GM21423 (cell line): ENCODE measurements at regions not wholly inside any gene's neighbourhood (a gene's known extent, or its start where the extent isn't known, plus 50 kb on each side); places are given as distances from the start of the nearest gene placed in this dataset.

Source experiments
- ATAC-seq: cut with Tn5 transposase; IDR thresholded peaks from one replicate; pipeline ENCODE4 v1.9.1; 2021; ENCODE audit warnings: mild to moderate bottlenecking, moderate library complexity; ENCODE audit not compliant: unreplicated experiment

DNA sequence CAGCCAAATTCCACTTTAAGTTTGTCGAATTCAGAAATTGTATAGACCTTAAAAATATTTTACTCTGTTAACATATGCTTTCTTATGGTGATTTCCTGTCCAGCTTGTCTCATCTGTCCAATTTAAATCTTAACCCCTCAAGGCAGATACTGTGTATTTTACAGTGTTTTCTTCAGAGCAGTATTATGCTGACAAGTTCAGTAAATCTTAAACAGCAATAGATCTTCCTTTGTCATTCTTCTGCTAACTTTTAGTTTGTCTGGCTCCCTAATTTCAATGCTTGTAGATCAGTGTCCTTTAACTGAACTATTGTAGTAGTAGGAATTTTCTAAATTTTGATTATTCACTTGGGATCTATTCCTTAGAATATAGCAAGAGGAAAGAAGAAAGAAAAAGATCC, 52.8 kb upstream of the MEIS1 start:
- ATAC-seq = no peak

DNA sequence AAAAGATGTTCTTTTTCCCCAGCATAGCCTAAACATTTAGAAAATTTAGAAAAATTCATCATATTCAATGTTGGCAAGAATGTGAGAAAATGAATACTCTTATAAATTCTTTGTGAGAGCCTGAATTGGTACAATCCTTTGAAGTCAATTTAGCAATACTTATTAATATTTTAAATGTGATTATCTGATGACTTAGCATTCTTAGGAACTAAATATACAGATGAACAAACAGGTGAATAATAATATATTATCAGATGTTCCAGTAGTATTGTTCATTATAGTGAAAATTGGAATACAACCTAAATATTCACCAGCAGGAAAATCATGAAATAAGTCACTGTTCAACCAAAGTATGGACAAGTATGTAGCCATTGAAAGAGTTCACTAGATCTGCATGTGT, 55.5 kb upstream of the MEIS1 start:
- ATAC-seq = no peak

DNA sequence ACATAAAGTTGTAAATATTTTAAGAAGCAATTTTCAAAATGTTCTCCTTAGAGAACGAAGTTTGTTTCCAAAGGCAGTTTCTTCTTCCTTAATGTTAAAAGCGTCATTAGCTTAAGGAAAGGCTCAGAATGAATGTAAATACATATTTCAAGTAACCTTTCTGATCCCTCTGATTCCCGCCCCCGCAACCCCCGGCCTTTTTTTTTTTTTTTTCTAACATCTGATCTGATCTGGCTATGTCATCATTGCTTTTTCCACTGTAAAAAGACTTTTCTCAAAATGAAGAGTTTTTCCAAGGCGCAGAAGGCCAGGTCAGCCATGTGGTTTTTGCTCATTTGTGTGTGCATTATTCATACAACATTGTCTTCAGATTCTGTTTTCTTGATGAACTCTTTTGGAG, 57.1 kb upstream of the MEIS1 start:
- no peak for ATAC-seq

DNA sequence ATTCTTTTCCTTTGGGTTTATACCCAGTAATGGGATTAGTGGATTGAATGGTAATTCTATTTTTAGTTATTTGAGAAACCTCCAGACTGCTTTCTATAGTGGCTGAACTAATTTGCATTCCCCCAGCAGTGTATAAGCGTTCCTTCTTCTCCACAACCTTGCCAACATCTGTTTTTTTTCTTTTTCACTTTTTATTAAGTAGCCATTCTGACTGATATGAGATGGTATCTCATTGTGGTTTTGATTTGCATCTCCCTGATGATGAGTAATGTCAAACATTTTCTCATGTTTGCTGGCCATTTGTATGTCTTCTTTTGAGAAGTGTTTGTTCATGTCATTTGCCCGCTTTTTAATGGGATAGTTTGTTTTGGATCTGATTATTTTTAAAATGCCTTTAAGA, 64.1 kb upstream of the MEIS1 start:
- no peak for ATAC-seq

DNA sequence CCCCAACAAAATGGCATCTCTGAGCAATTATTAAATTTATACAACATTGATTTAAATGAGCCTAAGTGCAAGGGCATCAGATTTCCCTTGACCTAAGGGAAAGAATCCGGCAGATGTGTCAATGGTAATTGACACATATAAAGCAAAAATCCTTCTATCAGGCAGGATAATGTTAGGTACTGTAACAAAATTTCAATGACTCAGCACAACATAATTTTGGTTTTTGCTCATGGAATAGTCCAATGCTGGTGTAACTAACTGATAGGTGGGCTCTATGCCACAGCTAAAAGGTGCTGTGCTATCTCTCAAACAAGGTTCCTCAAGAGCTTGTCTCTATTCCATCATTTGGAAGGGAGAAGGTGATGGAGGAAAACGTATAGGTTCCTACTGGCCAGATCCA, 68.3 kb upstream of the MEIS1 start:
- no peak for ATAC-seq

DNA sequence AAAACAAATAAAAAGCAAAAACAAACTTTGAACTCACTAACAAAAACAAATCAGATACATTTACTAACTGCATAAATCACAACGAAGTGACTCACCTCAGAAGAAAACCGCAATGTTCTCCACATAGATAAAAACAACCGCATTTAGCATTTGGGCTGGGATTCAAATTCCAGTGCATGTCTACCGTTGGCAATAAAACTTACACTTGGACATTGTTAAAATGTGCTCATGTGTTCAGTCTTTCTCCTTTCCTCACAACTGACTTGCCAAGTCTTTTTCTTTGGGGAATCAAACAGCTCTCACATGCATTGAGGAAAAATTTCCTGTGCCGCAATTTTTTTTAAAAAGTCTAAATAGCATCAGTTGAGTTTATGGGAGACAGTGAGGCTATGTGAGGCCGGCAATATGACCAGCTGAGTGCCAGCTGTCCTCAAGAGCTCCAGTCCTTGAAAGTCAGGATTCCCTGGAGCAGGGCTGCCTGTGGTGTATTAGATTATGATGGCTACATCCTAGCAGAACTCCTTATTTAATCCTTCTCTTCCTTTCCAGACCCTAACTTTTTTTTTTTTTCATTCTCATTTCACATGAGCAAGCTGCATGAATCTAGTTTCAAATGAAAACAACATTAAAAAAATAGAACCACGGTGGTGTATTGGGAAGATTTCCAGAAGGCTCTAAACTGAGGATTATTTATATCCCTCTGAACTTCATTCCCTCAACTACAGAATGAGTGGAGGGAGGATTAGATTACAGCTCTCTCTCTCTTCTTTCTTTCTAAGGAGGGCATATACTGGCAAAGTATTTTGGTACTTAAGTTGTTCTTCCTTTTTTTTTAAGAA, 70.2 kb upstream of the MEIS1 start:
- ATAC-seq = no peak

DNA sequence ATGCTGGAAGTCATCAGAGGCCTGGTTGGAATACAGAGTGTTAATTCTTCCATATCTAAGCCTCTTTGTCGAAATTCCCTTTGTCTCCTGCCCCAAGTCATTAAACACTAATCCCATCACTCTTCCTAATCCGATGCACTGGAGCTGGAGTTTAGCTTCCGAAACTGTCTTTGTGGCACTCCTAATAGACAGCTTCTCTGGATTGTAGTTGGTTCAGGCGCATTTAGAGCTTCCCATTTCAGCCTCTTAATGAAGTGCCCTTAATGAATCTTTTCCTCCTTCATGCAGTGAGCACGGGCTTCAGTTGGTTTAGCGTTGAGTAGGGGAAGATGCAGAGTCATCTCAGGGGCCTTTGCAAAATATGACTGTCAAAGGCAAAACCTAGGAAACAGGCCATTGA, 72.2 kb upstream of the MEIS1 start:
- ATAC-seq = no peak

DNA sequence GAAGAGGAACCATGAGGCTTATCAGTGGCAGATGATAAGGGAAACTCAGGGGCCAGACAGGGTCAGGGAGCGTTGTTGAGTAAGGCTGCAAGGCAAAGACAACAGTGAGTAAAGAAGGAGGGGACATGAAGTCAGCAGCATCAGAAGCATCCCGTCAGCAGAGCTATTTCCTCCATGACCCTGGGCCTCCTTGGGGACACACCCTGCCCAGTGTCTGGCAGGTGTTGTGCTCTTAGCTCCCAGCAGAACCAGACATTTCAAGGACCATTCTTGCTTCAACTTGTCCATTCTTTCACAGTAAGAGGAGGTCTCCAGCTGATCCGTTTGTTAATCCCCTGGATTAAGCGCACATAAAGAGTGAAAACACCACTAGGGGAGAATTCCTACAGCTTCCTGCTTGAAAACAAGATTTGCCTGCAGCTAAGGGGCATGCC, 88.7 kb upstream of the MEIS1 start:
- ATAC-seq = no peak

DNA sequence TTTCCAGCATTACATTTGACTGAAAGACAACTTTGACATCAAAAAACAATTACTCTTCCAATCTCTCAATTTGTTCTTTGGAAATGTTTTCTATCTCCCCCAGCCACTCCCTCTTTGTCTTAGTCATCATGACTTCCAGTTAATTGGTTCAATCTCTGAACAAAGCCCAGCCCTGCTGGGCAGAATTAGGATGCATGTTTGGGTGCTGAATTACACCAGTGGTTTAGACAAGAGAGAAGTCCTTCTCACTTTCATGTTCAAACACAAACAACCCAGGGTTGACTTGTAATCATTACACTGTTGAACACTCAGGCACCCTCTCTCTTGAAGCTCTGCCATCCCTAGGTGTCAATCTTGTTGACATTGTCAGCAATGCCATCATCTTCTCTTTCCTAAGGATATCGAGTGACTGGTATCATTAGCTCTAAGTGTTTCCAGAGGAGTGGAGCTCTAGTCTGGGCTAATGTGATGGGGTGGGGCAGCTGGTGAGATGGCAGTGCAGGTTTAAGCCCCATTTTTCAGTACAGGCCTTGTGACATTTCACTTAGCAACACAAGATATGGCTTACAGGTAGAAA, 90.8 kb upstream of the MEIS1 start:
- ATAC-seq = no peak

DNA sequence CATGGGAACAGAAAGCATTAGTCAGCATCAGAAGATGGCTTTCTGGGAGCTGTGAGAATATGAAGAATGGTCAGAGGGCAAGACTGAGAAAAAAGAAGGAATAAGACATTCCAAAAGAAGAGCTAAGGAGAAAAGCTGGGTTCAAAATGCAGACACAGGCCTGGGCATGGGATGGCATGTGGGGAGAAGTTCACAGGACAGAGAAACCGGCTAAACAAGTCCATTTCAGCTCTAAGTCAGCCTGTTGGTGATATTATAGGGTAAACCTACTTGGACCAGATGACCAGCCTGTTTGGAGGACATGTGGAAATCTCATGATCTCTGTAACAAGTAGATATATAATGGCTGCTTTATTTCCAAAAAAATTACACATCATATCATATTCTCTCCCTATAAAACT, 91.7 kb upstream of the MEIS1 start:
- ATAC-seq = no peak

DNA sequence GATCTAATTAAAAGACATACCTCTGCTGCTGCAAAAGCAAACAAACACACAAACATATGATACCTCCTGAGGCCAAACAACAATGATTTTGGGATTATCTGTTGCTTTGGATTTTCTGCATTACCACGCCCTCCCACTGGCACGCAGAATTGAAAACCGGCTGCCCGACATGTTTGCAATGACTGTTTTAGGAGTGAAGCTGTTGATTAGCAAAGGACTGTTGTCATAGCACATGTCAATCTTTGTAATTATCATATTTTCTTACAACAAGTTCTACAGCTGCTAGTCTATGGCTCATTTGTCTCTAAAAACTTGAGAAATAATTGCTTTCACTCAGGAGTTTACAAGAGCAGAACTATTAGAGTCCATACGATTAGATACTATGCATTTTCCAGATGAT, 94.4 kb upstream of the MEIS1 start:
- no peak for ATAC-seq

DNA sequence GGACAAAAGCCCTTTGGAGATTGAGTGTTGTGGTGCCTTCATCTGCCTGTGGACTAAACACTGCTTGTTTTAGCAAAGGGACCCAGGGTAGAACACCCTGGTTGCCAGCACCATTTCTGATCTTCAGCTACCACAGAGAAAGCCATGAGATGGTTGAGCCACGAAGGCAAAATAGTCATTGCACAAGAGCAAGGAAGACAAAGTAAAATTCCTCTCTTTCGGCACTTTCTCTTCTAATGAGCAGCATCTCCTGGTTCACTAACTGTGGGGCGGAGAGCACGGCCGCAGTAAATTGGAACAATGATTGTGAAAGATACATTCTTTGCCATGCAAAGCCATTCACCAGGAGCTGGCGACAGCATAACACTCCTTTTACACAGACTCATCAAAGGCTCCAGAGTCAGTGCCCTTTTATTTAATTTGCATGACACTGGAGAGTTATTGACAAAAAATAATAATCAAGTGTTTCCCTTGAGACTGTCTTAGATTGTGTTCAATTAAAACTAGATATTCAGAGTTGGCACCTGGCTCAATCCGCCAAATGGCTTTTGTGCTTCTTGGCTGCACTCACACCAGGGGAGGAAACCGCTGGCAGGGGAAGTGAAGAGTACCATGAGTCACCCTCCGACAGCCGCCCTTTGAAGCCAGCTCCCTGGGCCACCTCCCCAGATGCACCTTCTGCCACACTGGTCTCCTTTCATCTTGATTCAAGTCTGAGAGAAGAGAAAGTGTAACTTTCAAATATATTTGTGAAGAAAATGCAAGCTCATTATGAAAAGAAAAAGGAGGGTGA, 100.5 kb upstream of the MEIS1 start:
- ATAC-seq = no peak

DNA sequence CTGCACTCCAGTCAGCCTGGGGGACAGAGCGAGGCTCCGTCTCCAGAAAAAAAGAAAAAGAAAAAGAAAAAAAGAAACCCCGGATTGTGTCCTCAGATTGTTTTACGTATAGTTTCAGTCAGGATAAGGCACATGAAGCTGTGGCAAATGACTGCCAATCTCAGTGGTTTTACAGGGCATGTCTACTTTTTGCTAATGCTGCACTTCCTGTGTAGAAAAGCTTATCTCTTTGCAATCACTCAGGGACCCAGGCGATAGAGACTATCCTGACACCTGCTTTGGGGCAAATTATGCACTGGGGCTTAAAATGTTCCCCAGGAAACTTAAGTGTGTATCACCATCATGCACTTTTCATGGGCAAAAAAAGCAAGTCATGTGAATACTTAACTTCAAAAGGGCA, 103.7 kb upstream of the MEIS1 start:
- no peak for ATAC-seq

DNA sequence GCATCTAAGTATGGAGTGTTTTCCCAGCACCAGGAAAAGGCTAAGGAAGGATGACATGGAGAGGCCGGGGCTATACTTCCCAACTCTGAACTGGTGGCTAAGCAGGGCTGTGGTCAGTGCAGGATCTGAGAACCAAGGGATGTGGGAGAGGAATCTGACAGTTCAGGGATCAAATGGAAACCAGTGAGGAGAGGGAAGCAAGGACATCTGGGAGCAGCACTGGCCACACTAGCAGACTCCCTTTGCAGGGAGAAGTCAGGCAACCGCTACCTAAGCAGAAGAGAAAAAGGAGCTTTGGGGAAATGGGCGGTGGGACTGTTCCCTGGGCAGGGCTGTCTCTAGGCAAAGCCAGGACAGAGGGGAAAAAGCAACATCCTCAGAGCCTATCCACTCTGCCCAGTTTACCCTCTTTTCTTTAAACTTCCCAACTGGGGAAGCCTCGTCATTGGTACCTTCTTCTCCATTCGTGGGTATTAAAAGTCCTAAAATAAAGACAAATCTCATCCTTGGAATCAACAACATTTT, 105.8 kb upstream of the MEIS1 start:
- no peak for ATAC-seq

DNA sequence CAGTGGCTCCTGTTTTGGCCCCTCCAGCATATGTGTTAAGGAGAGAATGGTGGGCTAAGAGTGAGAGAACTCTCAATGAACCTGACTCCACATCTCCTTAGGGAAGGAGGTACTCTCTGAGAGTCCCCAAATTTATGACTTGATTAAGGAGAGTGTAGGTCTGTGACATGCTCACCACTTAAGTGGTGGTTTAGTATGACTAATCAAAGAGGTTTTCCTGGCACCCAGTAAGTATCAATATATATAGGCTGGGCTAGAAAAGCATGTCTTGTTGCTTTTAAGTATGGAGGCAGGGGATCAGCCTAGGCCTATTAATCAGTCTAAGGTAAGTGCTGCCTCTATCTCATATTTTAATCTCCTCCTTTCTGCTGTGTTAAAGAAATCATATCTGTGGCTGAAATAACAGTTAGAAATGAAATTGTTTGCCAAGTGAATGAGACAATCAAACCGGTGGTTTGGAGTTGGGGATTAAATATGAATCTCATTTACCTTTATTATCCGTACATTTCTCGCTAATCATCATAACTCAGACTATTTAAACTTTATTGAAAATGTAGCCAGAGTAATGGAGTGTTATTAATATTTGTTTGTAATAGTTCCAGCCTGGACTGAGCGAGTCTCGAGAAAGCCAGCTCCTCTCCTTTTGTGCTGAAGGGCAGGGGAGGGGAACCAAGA, 107.7 kb upstream of the MEIS1 start:
- no peak for ATAC-seq

DNA sequence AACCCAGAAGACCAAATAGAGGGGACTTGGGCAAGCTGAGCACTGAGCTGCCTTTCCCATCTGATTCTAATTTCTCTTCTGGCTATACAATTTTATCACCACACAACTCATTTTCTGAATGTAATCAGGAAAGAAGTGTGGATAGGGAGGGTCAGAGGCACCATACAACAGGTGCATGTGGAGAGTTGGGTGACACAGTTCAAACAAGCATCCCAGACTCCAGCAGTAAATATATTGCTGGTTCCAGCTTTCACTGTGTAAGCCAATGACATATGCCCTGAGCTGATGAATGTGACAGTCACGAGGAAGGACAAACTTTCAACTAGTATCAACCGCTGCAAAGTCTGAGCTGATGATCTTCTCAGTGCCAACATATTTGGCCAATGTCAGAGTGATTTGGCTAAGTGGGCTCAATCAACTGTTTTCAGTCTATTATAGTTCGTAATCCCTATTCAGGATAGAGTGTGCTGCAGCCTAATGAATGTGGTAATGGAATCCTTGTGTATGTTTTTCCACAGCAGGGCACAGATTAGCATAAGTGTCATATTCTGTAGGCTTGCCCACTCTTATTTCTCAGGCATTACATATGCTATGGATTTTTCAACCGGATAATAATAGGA, 109.9 kb upstream of the MEIS1 start:
- ATAC-seq = no peak

DNA sequence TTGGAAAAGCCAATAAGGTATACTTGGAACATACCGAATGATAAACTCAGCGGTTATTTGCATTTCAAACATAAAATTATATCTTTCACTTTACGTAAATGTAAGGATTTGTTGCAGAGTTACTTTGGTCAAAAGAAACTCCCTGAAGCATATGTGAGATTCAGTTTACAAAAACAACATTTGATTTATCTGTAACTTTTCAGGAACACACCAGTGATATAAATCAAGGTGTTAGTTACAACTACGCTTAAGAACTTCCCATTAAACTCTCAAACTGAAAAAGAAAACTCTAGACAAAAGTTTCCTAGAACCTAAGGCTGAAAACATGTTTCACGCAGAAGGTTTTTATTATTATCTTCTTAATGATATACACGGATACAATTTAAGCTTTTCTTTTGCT, 110.6 kb upstream of the MEIS1 start:
- ATAC-seq = no peak

DNA sequence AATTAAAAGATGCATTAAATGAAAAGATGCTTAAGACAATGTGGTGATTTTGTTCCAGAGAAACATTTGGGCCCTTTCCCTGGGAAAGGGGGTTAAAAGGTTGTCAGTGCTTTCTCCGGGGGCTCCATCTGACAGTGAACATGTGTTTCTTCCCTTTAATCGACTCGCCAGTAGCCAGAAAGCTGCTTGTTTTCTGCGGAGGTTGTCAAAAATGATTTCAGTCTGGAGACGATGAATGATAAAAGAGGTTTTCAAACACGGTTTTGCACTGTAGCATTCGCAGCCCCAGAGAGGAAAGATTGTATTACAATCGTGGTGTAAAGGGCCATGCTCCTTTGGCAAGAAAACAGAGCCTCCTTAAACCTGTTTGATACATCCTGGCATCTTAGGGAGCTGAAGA, 111.5 kb upstream of the MEIS1 start:
- ATAC-seq = no peak

DNA sequence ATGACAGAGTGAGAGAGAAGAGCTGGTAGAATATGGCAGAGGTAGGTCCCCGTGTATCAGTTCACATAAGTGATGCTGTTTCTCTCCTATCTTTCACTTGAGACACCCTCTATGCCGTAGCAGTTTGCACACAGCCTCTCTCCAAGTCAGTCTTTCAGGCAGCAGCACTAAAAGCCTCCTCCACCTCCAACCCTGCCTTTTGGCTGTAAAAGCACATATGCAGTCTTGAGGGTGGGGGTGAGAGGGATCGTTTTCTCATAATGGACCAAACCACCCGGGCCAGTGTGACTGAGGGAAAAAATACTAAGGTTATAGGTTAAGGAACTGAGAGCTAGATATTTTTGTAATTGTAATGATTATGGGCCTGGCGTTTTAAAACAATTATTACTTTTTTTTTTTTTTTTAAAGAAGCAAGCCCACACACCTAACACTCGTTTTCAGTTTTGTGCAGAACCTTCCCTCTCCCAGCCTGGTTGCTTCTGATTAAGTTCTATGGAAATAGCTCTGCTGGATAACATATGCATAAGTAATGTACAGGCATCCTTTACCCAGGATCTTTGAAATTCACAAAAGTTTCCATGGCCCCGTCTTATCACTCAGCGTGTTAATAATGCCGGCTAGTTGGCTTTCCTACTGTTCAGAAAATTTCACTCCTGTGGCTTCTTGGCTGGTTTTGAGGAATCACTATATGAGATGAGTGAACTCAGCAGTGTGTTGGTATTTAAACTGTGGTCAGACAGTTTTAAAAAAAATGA, 112.2 kb upstream of the MEIS1 start:
- ATAC-seq = no peak

DNA sequence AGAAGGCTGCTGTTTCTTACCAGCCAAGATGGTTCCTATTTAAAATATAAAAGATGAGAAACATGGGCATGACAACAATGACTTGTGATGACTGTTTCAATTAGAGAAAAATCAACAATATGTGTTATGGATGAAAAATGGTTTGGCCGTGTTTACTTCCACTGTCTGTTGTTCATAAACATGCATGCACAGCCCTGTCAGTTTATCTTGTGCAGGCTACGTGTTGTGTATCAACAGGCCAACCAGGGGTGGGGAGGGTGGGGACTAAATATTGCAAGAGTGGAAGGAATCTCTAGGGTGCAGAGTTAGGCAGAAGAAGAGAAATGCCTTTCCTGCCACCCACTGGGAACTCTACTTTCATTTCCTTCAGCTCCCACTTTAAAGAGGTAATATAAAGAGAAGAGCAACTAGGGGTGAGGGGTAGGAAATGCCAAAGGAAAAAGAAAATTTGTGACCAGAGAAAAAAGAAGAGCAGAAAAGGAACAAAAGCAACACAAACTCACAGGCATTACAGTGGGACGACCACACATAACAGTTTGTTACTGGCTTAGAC, 116.8 kb upstream of the MEIS1 start:
- no peak for ATAC-seq
